Uterus (tissue), 3 donors: ENCODE measurements at regions not wholly inside any gene's neighbourhood (a gene's known extent, or its start where the extent isn't known, plus 50 kb on each side); places are given as distances from the start of the nearest gene placed in this dataset.
A peak's percentile ranks its signal among the peaks of the same experiment; 100 is the strongest.

Source experiments
- DNase-seq, 2 donors: peaks; one replicate each; pipeline ENCODE4 v3.0.0-alpha.2; 2019 to 2020
- H3K27ac ChIP-seq, 2 donors: fragments of 200-600 bp; sonication (generic); 1 replicate in 1 of 2; 2 replicates in 1 of 2; pipeline ENCODE4 v1.5.1; 2016 to 2018
- H3K27me3 ChIP-seq, 2 donors: fragments of 200-600 bp; sonication (generic); one replicate each; pipeline ENCODE4 v1.5.1; 2018 to 2019; ENCODE audit warnings: control low read depth in 1 of 2
- H3K36me3 ChIP-seq, 2 donors: fragments of 200-600 bp; sonication (generic); one replicate each; pipeline ENCODE4 v1.5.1; 2019; ENCODE audit warnings: control low read depth in 1 of 2
- H3K4me1 ChIP-seq, 2 donors: fragments of 200-600 bp; sonication (generic); one replicate each; pipeline ENCODE4 v1.5.1; 2018 to 2019; ENCODE audit warnings: control low read depth in 1 of 2
- H3K4me3 ChIP-seq, 2 donors: fragments of 200-600 bp; sonication (generic); 1 replicate in 1 of 2; 2 replicates in 1 of 2; pipeline ENCODE4 v1.5.1; 2018 to 2019; ENCODE audit warnings: mild to moderate bottlenecking in 1 of 2
- H3K9me3 ChIP-seq, 2 donors: fragments of 200-600 bp; sonication (generic); one replicate each; pipeline ENCODE4 v1.5.1; 2019; ENCODE audit warnings: control low read depth in 1 of 2
- CTCF ChIP-seq, 4 experiments: fragments of 200-600 bp in 2 of 4; fragments of 450-650 bp in 2 of 4; sonication (generic) in 2 of 4; IDR thresholded peaks; one replicate each; pipeline ENCODE4 v1.5.1; 2016 to 2019; ENCODE audit warnings: antibody characterized with exemption in 4 of 4, mild to moderate bottlenecking in 2 of 4, moderate library complexity in 1 of 4
- POLR2A ChIP-seq, 2 donors: fragments of 450-650 bp; IDR thresholded peaks; one replicate each; pipeline ENCODE4 v1.6.1; 2016; ENCODE audit warnings: antibody characterized with exemption in 2 of 2, mild to moderate bottlenecking in 1 of 2, moderate library complexity in 1 of 2
- intact Hi-C: fragments of 100-400 bp; cut with DNase I; formaldehyde crosslinking; loops from one replicate; pipeline ENCODE4 v1.15.1; 2023; ENCODE audit warnings: low total_unique reads
- donor health status: DM: yes; HTN: yes; CAD: no.

- no peak for TF ChIP-seq POLR2A (IDR thresholded peaks at IDR 0.05)
- TF ChIP-seq CTCF (IDR thresholded peaks at IDR 0.05): no peak
- intact Hi-C loops: no loop called here
- peak overlapping the region; percentile 28 to 57 for H3K27ac ChIP-seq
- H3K36me3 ChIP-seq: no peaks in the 10 kb centered on the region
- H3K9me3 ChIP-seq: no peaks in the 10 kb centered on the region
- peaks cover 0 to 5% of the 10 kb centered on the region in 2 donors for H3K4me1 ChIP-seq
- no peaks in the 10 kb centered on the region for H3K27me3 ChIP-seq
- no peak for DNase-seq
- H3K4me3 ChIP-seq: no peak overlapping the region
Observed at GRCh38 chr12:124441443-124442194, 125.8 kb downstream of the NCOR2 start.

GRCh38 chr12:124440841-124441381 is 126.5 kb downstream of the NCOR2 start:
- intact Hi-C loops: no loop called here
- Histone ChIP-seq H3K4me1 (peaks cover 0 to 5% of the 10 kb centered on the region in 2 donors), H3K9me3 (no peaks in the 10 kb centered on the region), H3K4me3 (no peak overlapping the region), H3K36me3 (no peaks in the 10 kb centered on the region), H3K27ac (peak overlapping the region; percentile 28 to 57), H3K27me3 (no peaks in the 10 kb centered on the region)
- no peak for DNase-seq
- TF ChIP-seq CTCF (IDR thresholded peaks at IDR 0.05) (no peak), POLR2A (IDR thresholded peaks at IDR 0.05) (no peak)

GRCh38 chr12:124440031-124440626 is 127.3 kb downstream of the NCOR2 start:
- TF ChIP-seq CTCF (IDR thresholded peaks at IDR 0.05) (no peak), POLR2A (IDR thresholded peaks at IDR 0.05) (no peak)
- Histone ChIP-seq H3K27ac (peak overlapping the region; percentile 28 to 57), H3K27me3 (no peaks in the 10 kb centered on the region), H3K4me1 (peaks cover 0 to 5% of the 10 kb centered on the region in 2 donors), H3K36me3 (no peaks in the 10 kb centered on the region), H3K9me3 (no peaks in the 10 kb centered on the region), H3K4me3 (no peak overlapping the region)
- intact Hi-C loops: no loop called here
- no peak for DNase-seq

GRCh38 chr12:124438437-124439056 is 128.9 kb downstream of the NCOR2 start:
- intact Hi-C loops: no loop called here
- TF ChIP-seq CTCF (IDR thresholded peaks at IDR 0.05): no peak
- TF ChIP-seq POLR2A (IDR thresholded peaks at IDR 0.05): no peak
- Histone ChIP-seq H3K9me3 (no peaks in the 10 kb centered on the region), H3K4me1 (peaks cover 0 to 5% of the 10 kb centered on the region in 2 donors), H3K27me3 (no peaks in the 10 kb centered on the region), H3K4me3 (no peak overlapping the region), H3K27ac (peak overlapping the region; percentile 43 to 57), H3K36me3 (no peaks in the 10 kb centered on the region)
- DNase-seq: no peak
